ENCODE measurements at regions not wholly inside any gene's neighbourhood (a gene's known extent, or its start where the extent isn't known, plus 50 kb on each side); places are given as distances from the start of the nearest gene placed in this dataset.
"Not testable (repeated sequence)": the region's sequence is repeated elsewhere in the genome, so short reads cannot be mapped to it uniquely, and the experiment has no call there.

DNA sequence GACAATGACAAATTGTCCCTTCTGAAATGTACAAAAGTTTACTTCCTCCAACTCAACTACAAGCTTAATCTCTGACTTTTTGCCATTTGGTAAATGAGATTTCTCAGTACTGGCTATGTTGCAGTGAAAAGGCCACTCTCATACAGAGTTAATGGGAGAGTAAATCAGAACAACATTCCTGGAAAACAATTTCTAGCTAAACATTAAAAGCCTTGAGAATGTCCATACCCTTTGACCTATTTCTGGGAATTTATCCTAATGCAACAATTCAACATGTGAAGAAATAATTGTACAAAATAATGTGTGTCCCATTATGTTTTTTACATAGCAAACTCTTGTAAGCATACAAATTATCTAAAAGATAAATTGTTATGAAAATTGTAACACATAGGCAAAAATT is 56.3 kb upstream of the SPEF2 start:
- no peak for DNase-seq

- no peak for DNase-seq
Measured at GRCh38 chr5:35557748-35558147, 59.9 kb upstream of the SPEF2 start.

DNA sequence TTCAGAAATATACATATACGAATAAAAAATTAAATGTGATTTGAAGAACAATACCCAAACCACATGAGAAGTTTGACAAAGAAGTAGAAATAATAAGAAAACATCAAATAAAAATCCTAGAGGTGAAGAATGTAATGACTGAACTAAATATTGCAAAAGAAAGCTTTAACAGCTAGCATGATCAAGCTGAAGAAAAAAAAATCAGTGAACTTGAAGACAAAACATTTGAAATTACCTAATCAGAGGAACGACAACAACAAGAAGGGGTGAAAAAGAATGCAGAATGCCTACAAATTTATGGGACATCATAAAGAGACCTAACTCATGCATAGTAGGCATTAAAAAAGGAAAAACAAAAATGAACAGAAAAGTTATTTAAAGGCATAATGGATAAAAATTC is 60.5 kb upstream of the SPEF2 start:
- no peak for DNase-seq

DNA sequence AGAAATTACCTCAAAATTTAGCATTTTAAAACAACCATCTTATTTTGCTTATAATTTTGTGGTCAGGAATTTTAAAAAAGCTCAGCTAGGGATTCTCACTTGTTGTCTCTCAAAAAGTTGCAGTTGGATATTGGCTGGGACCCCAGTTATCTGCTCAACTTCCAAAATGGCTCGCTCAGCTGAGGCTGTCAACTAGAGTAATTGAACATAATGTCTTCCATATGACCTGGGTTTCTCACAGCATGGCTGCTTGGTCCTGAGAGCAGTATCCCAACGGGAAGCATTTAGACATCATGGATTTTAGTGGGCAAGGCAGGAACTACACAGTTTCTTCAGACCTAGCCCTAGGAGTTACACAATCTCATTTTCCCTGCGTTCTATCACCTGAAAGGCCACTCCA is 63.6 kb upstream of the SPEF2 start:
- no peak for DNase-seq

DNA sequence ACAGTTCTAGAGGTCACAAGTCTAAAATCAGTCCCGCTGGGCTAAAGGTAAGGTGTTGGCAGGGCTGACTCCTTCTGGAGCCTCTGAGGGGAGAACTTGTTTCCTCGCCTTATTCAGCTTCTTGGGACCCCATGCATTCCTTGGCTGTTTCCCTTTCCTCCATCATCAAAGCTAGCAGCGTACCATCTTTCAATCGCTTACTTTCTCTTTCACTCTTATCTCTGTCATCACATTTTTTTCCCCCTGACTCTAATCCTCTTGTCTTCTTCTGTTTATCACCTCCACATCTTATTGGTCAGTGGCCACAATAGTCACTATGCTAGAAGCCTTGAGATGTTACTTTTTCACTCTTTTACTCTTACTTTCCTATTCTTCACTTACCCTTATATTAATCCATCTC is 72.5 kb upstream of the SPEF2 start:
- DNase-seq = no peak

GRCh38 chr5:35543408-35543807 is 74.3 kb upstream of the SPEF2 start:
- DNase-seq = no peak

- DNase-seq = no peak
Measured at GRCh38 chr5:35540002-35540401, 77.7 kb upstream of the SPEF2 start.

DNA sequence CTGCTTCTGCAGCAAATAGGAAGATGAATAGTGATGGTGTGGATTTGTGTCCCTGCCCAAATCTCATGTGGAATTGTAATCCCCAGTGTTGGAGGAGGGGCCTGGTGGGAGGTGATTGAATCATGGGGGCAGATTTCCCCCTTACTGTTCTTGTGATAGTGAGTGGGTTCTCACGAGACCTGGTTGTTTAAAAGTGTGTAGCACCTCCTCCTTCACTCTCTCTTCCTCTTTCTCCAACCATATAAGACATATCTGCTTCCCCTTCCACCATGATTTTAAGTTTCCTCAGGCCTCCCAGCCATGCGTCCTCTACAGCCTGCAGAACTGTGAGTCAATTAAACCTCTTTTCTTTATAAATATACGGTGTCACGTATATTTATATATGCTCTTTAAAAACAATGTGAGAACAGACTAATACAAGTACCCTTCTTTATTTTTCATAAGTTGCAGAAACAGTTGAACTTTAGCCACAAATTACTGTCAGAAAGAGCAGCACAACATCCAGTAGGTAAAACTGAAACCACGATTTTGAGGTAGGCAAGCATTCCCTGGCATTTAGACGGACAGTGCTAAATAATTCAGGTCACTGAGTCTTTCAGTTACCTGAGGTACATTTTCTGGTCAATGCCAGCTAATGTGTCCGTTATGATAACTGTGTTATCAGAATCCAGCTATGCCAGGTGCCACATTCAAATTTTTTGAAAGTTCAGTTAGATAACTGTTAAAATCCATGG is 79.3 kb upstream of the SPEF2 start:
- no peak for DNase-seq

GRCh38 chr5:35533156-35533555 is 84.5 kb upstream of the SPEF2 start:
- DNase-seq = no peak

GRCh38 chr5:35531553-35531952 is 86.1 kb upstream of the SPEF2 start:
- DNase-seq = not testable (repeated sequence)

DNA sequence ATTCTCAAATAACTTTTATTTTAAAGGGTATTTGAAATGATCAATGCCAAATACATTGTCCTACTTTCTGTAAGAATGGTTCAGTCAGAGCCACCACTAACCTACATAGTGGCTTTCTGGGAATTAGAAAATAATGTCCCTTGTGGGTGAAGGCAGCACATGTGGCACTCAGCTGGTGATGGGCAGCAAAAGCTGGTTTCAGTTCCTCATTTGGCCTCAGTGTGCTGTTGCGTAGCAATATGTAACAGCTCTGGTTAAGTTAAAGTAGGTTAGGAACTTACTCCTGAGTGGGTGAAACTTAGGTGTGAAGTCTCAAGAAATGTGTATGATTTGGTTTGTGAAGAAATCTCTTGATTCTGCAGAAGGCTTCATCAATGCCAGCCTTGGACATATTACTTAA is 99.6 kb upstream of the SPEF2 start:
- no peak for DNase-seq

- DNase-seq = no peak
Measured at GRCh38 chr5:35516271-35516670, 101.4 kb upstream of the SPEF2 start.

GRCh38 chr5:35513612-35514011 is 104.1 kb upstream of the SPEF2 start:
- DNase-seq = no peak

DNA sequence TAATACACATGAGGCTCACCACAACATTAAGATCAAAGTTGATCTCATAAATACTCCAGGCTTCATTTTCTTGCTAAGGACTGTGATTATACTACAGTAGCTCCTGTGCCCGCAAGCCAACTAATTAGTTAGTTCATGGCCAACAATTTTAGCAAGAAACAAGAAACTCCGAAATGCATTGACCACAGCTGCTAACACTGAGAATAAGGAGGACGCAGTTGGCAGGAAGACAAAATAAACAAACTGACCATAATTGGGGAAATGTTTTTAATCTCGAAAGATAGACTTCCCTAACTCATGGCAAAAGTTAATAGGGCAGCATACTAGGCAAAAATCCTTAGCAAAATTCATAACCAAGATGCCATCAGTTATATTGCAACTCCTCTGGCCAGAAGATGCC is 115.5 kb upstream of the SPEF2 start:
- DNase-seq = no peak

DNA sequence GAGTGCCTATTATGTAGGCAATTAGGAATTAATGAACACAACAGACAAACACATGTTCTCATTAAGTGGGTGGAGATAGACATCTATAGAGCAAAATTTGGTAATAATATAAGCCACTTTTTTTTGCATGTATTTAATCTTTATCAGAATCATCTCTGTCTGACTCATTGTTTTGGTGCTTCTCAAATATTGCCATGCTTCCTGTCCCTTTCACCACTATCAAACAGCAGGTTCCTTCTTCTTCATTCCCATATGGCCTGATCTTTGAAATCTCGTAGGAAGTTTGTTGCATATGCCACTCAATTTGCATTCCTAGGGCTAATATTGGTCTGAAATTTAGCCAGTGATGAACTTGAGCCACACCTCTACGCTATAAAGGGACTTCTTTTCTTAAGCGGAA is 128.9 kb upstream of the SPEF2 start:
- DNase-seq = no peak

GRCh38 chr5:35488055-35488454 is 129.6 kb upstream of the SPEF2 start:
- no peak for DNase-seq

- no peak for DNase-seq
Measured at GRCh38 chr5:35487233-35488025, 130.2 kb upstream of the SPEF2 start.

DNA sequence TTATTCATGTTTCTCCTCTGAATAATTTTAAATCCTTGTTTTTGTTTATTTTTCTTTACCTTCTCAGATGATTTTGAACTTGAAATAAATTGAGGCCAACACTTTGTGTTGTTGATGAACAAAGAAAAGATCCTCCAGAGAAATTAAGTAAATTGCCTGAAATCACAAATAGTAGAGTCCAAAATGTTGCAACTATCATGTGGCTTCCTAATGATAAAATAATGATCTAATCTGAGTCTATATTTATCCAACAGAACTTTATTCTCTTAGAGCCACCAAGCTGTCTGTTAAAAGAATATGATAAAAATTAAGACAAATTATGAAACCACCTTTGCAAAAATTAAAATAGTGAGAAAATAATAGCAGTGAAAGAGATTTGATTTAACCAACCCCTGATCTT is 132.2 kb upstream of the SPEF2 start:
- DNase-seq = no peak

- DNase-seq = no peak
Measured at GRCh38 chr5:35484241-35484640, 133.4 kb upstream of the SPEF2 start.

DNA sequence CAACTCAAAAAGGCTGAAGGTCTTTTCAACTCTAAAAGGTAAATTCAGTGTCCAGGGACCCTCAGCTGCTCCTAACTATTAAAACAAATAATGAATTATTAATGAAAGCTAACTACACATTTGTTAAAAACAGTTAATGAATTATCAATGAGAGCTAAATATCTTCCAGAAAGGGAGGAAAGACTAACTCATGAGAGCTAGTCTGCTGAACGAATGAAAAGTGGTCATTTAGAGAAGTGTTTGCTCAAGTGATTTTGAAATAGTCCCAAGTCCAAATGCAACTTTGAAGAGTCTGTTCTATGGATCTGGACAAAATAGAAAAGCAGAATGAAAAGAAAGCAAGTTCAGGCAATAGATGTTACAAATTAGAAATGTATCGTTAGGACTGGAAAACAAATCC is 133.9 kb upstream of the SPEF2 start:
- no peak for DNase-seq

GRCh38 chr5:35483191-35483590 is 134.5 kb upstream of the SPEF2 start:
- DNase-seq = no peak

DNA sequence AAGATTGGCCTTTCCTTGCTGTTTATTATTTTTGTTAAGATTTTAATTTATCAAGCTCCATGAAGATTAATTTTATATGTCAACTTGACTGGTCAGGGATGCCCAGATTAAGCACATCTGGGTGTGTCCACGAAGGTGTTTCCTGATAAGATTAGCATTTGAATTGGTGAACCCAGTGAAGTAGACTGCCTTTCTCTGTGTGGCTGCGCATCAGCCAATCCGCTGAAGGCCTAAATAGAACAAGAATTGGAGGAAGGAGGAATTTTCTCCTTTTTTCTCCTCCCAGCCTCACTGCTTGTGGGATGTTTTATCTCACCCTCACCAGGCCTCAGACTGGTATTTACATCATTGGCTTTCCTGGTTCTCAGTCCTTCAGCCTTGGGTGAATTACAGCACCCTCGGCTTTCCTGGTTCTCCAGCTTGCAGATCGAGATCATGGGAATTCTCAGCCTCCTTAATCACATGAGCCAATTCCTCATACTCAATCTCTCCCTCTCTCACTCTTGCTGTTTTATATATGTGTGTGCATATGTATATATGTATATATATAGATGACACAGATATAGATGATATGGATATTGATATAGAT is 135.4 kb upstream of the SPEF2 start:
- no peak for DNase-seq

All from anterior cingulate cortex (tissue), 58 donors.